NCI-H82 treated with DMSO at 0.1 percent for 48 hours (cell line): ENCODE measurements at regions not wholly inside any gene's neighbourhood (a gene's known extent, or its start where the extent isn't known, plus 50 kb on each side); places are given as distances from the start of the nearest gene placed in this dataset.
"Not testable (repeated sequence)": the region's sequence is repeated elsewhere in the genome, so short reads cannot be mapped to it uniquely, and the experiment has no call there.

Source experiments
- DNase-seq: peaks from one replicate; lab custom pipeline; 2025; ENCODE audit not compliant: unreplicated experiment; lab: John Stamatoyannopoulos, UW

- DNase-seq = no peak
Measured at GRCh38 chr12:19819231-19819630, 379.9 kb downstream of the AEBP2 start.

GRCh38 chr12:19822476-19822875, 383.2 kb downstream of the AEBP2 start:
- DNase-seq = no peak

GRCh38 chr12:19823326-19823725, 384.0 kb downstream of the AEBP2 start:
- DNase-seq = not testable (repeated sequence)

GRCh38 chr12:19826980-19827550, 387.8 kb downstream of the AEBP2 start:
- no peak for DNase-seq

- no peak for DNase-seq
Measured at GRCh38 chr12:19829100-19829853, 390.0 kb downstream of the AEBP2 start.

- no peak for DNase-seq
Measured at GRCh38 chr12:19830446-19830845, 391.2 kb downstream of the AEBP2 start.

- no peak for DNase-seq
Measured at GRCh38 chr12:19833775-19834501, 394.6 kb downstream of the AEBP2 start.

GRCh38 chr12:19834592-19834991, 395.3 kb downstream of the AEBP2 start:
- no peak for DNase-seq

GRCh38 chr12:19836056-19836455, 396.8 kb downstream of the AEBP2 start:
- DNase-seq = no peak

- no peak for DNase-seq
Measured at GRCh38 chr12:19836456-19836855, 397.2 kb downstream of the AEBP2 start.

- DNase-seq = no peak
Measured at GRCh38 chr12:19837543-19837942, 398.3 kb downstream of the AEBP2 start.

- no peak for DNase-seq
Measured at GRCh38 chr12:19841451-19841850, 402.2 kb downstream of the AEBP2 start.

GRCh38 chr12:19842116-19842515, 402.8 kb downstream of the AEBP2 start:
- no peak for DNase-seq

- no peak for DNase-seq
Measured at GRCh38 chr12:19844224-19844623, 404.9 kb downstream of the AEBP2 start.

- DNase-seq = no peak
Measured at GRCh38 chr12:19846574-19846973, 407.3 kb downstream of the AEBP2 start.

- no peak for DNase-seq
Measured at GRCh38 chr12:19847294-19848059, 408.2 kb downstream of the AEBP2 start.

- DNase-seq = no peak
Measured at GRCh38 chr12:19848421-19848820, 409.1 kb downstream of the AEBP2 start.

- DNase-seq = no peak
Measured at GRCh38 chr12:19849208-19849607, 409.9 kb downstream of the AEBP2 start.

- DNase-seq = no peak
Measured at GRCh38 chr12:19850346-19851065, 411.2 kb downstream of the AEBP2 start.

GRCh38 chr12:19852100-19852855, 413.0 kb downstream of the AEBP2 start:
- DNase-seq = no peak
